H9 (cell line): ENCODE measurements at regions not wholly inside any gene's neighbourhood (a gene's known extent, or its start where the extent isn't known, plus 50 kb on each side); places are given as distances from the start of the nearest gene placed in this dataset.

Experiments
- DNase-seq: peaks from one replicate; pipeline ENCODE4 v3.0.0-alpha.2; 2017
- H2AFZ ChIP-seq: one replicate; pipeline ENCODE4 v1.6.1; 2013; ENCODE audit warnings: mild to moderate bottlenecking, low read length, control low read depth, moderate library complexity
- H2AK5ac ChIP-seq: 2 replicates; pipeline ENCODE4 v1.6.1; 2013; ENCODE audit warnings: low read length, control low read depth, mixed read lengths; ENCODE audit not compliant: insufficient read length
- H2BK120ac ChIP-seq: one replicate; pipeline ENCODE4 v1.6.1; 2013; ENCODE audit warnings: low read depth, mild to moderate bottlenecking, low read length, control low read depth, inconsistent platforms; ENCODE audit not compliant: poor library complexity, severe bottlenecking
- H2BK12ac ChIP-seq: 2 replicates; pipeline ENCODE4 v1.6.1; 2013; ENCODE audit warnings: low read length, control low read depth, mixed read lengths, low read depth; ENCODE audit not compliant: insufficient read length
- H2BK15ac ChIP-seq: 2 replicates; pipeline ENCODE4 v1.6.1; 2013; ENCODE audit warnings: low read depth, low read length, control low read depth
- H2BK20ac ChIP-seq: one replicate; pipeline ENCODE4 v1.6.1; 2013; ENCODE audit warnings: low read depth, mild to moderate bottlenecking, low read length, control low read depth, inconsistent platforms; ENCODE audit not compliant: poor library complexity, severe bottlenecking
- H2BK5ac ChIP-seq: 2 replicates; pipeline ENCODE4 v1.6.1; 2013; ENCODE audit warnings: low read length, control low read depth, mixed read lengths; ENCODE audit not compliant: insufficient read length
- H3K14ac ChIP-seq: 2 replicates; pipeline ENCODE4 v1.6.1; 2013; ENCODE audit warnings: low read length, control low read depth; ENCODE audit not compliant: insufficient read depth
- H3K18ac ChIP-seq: 2 replicates; pipeline ENCODE4 v1.6.1; 2013; ENCODE audit warnings: low read depth, mild to moderate bottlenecking, mixed read lengths, low read length, control low read depth; ENCODE audit not compliant: insufficient read length
- H3K23ac ChIP-seq: 2 replicates; pipeline ENCODE4 v1.6.1; 2013; ENCODE audit warnings: low read length, control low read depth, mixed read lengths, low read depth; ENCODE audit not compliant: insufficient read length
- H3K23me2 ChIP-seq: 2 replicates; pipeline ENCODE4 v1.6.1; 2013; ENCODE audit warnings: low read depth, mild to moderate bottlenecking, mixed read lengths, low read length, control low read depth; ENCODE audit not compliant: insufficient read length, poor library complexity, severe bottlenecking
- H3K27ac ChIP-seq: 2 replicates; pipeline ENCODE4 v1.5.1; 2013; ENCODE audit warnings: low read length, control low read depth, mixed read lengths, low read depth; ENCODE audit not compliant: insufficient read length
- H3K27me3 ChIP-seq: 2 replicates; pipeline ENCODE4 v1.6.1; 2013; ENCODE audit warnings: low read length, control low read depth, inconsistent platforms; ENCODE audit not compliant: insufficient read depth
- H3K4ac ChIP-seq: 2 replicates; pipeline ENCODE4 v1.6.1; 2013; ENCODE audit warnings: low read depth, mild to moderate bottlenecking, control low read depth, inconsistent platforms, low read length, moderate library complexity
- H3K4me1 ChIP-seq: 2 replicates; pipeline ENCODE4 v1.6.1; 2013; ENCODE audit warnings: low read length, control low read depth, inconsistent platforms; ENCODE audit not compliant: insufficient read depth
- H3K4me2 ChIP-seq: 2 replicates; pipeline ENCODE4 v1.6.1; 2013; ENCODE audit warnings: low read length, control low read depth, mixed read lengths; ENCODE audit not compliant: insufficient read length, insufficient read depth
- H3K56ac ChIP-seq: 2 replicates; pipeline ENCODE4 v1.6.1; 2013; ENCODE audit warnings: low read depth, mild to moderate bottlenecking, mixed read lengths, low read length, control low read depth; ENCODE audit not compliant: insufficient read length
- H3K79me1 ChIP-seq: 2 replicates; pipeline ENCODE4 v1.6.1; 2013; ENCODE audit warnings: low read depth, mild to moderate bottlenecking, moderate library complexity, low read length, control low read depth, inconsistent platforms; ENCODE audit not compliant: insufficient read depth, poor library complexity, severe bottlenecking
- H3K79me2 ChIP-seq: 2 replicates; pipeline ENCODE4 v1.6.1; 2013; ENCODE audit warnings: low read length, control low read depth, inconsistent platforms; ENCODE audit not compliant: insufficient read depth
- H3K9ac ChIP-seq: 2 replicates; pipeline ENCODE4 v1.6.1; 2013; ENCODE audit warnings: low read length, control low read depth, mixed read lengths; ENCODE audit not compliant: insufficient read length; ENCODE audit errors: extremely low read depth
- H3K9me3 ChIP-seq: one replicate; pipeline ENCODE4 v1.6.1; 2013; ENCODE audit warnings: low read depth, low read length, inconsistent platforms; ENCODE audit not compliant: control insufficient read depth
- H3T11ph ChIP-seq: one replicate; pipeline ENCODE4 v1.6.1; 2013; ENCODE audit warnings: mild to moderate bottlenecking, low read length, control low read depth, inconsistent platforms
- H4K20me1 ChIP-seq: one replicate; pipeline ENCODE4 v1.6.1; 2013; ENCODE audit not compliant: control insufficient read depth, insufficient read length, insufficient read depth
- H4K5ac ChIP-seq: 2 replicates; pipeline ENCODE4 v1.6.1; 2013; ENCODE audit warnings: low read depth, mild to moderate bottlenecking, mixed read lengths, low read length, control low read depth; ENCODE audit not compliant: insufficient read length
- H4K8ac ChIP-seq: replicated peaks from 2 replicates; pipeline ENCODE4 v1.6.1; 2013; ENCODE audit warnings: low read length, control low read depth, mixed read lengths, low read depth; ENCODE audit not compliant: insufficient read length
- H4K91ac ChIP-seq: 2 replicates; pipeline ENCODE4 v1.6.1; 2013; ENCODE audit warnings: low read depth, mild to moderate bottlenecking, moderate library complexity, mixed read lengths, low read length, control low read depth; ENCODE audit not compliant: insufficient read length
- H3K27ac Mint-ChIP-seq, 3 experiments: 2 replicates in 2 of 3; 3 replicates in 1 of 3; pipeline ENCODE4 v1.8.0; 2020 to 2021; ENCODE audit warnings: mixed read lengths in 3 of 3, mild to moderate bottlenecking in 1 of 3, moderate library complexity in 1 of 3
- H3K27me3 Mint-ChIP-seq: 2 replicates; pipeline ENCODE4 v1.8.0; 2021; ENCODE audit warnings: low read depth, mild to moderate bottlenecking, moderate library complexity, mixed read lengths
- H3K36me3 Mint-ChIP-seq, 3 experiments: 2 replicates in 2 of 3; 3 replicates in 1 of 3; pipeline ENCODE4 v1.8.0; 2020 to 2021; ENCODE audit warnings: low read depth in 3 of 3, mixed read lengths in 3 of 3; ENCODE audit not compliant: insufficient read depth in 1 of 3
- H3K4me1 Mint-ChIP-seq, 2 experiments: 2 replicates each; pipeline ENCODE4 v1.8.0; 2020; ENCODE audit warnings: mixed read lengths in 2 of 2
- H3K4me3 Mint-ChIP-seq, 2 experiments: 2 replicates in 1 of 2; 3 replicates in 1 of 2; pipeline ENCODE4 v1.8.0; 2020 to 2021; ENCODE audit warnings: mild to moderate bottlenecking in 2 of 2, mixed read lengths in 2 of 2, moderate library complexity in 1 of 2
- H3K9me3 Mint-ChIP-seq, 2 experiments: 2 replicates in 1 of 2; 3 replicates in 1 of 2; pipeline ENCODE4 v1.8.0; 2020; ENCODE audit warnings: mild to moderate bottlenecking in 2 of 2, mixed read lengths in 2 of 2, moderate library complexity in 1 of 2
- WGBS: extraction: QIAGEN DNeasy Blood & Tissue Kit; methylation state at CpG from one replicate; pipeline ENCODE4 v1.1.7; 2013; ENCODE audit warnings: missing lambda C conversion rate, low lambda C conversion rate, mixed read lengths; ENCODE audit not compliant: insufficient read length; ENCODE audit errors: extremely low coverage; 5-methylcytosine and 5-hydroxymethylcytosine counted together
- TF ChIP-seq, protein P1 (sequence below): fragments of 200-600 bp; sonication (generic); conservative IDR thresholded peaks from 3 replicates; pipeline ENCODE4 v1.8.0; 2021; ENCODE audit warnings: antibody characterized with exemption, mild to moderate bottlenecking

DNA sequence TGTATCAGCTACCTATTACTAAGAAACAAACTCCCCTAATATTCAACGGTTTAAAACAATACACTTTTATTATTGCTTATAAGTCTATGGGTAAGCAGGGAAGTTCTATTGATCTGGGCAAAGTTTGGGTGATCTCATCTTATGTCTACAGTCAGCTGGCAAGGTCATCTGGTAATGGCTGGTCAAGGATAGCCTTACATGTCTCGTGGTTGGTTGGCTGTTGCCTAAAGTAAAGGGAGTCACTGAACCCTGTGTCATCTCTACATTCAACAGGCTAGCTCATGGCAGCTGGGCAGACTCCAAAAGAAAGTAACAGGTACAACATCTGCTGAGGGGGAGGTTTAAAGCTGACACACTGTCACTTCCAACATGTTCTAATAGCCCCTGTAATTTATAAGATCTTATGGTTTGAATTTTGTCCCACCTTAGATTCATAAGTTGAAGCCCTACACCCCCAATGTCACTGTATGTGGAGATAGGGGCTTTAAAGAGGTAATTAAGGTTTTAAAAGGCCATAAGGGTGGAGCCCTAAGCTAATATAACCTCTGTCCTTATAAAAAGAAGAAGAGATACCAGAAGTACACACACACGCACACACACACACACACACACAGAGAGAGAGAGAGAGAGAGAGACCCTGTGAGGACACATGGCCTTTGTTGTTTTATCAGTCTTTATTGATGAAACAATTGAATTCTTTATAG lies 419.1 kb downstream of the NPIPA8 start:
- Histone ChIP-seq H4K5ac (no peak overlapping the region), H3T11ph (no peak overlapping the region), H3K9ac (no peak overlapping the region), H2BK12ac (no peak overlapping the region), H2AK5ac (no peak overlapping the region), H3K27me3 (no peaks in the 10 kb centered on the region), H3K18ac (no peak overlapping the region), H2BK5ac (no peak overlapping the region), H3K56ac (no peak overlapping the region), H2BK20ac (no peak overlapping the region), H3K4me2 (no peak overlapping the region), H4K91ac (no peak overlapping the region), H3K14ac (no peak overlapping the region), H3K4me1 (no peaks in the 10 kb centered on the region), H3K79me1 (no peaks in the 10 kb centered on the region), H2AFZ (no peak overlapping the region), H2BK15ac (no peak overlapping the region), H3K23ac (no peak overlapping the region), H3K27ac (no peak overlapping the region), H3K4ac (no peak overlapping the region), H3K79me2 (no peaks in the 10 kb centered on the region), H4K20me1 (no peaks in the 10 kb centered on the region), H2BK120ac (no peak overlapping the region), H3K9me3 (no peaks in the 10 kb centered on the region), H4K8ac (no peak overlapping the region), H3K23me2 (no peaks in the 10 kb centered on the region)
- Mint-ChIP-seq H3K4me3 (no peak overlapping the region), H3K27me3 (no peaks in the 10 kb centered on the region), H3K27ac (no peak overlapping the region), H3K4me1 (no peaks in the 10 kb centered on the region), H3K36me3 (peaks cover 0 to 37% (median 19%) of the 10 kb centered on the region in 3 experiments; a peak in 5 of 7 replicates), H3K9me3 (peaks cover 34 to 51% of the 10 kb centered on the region in 2 experiments)
- TF ChIP-seq, protein P1, sequence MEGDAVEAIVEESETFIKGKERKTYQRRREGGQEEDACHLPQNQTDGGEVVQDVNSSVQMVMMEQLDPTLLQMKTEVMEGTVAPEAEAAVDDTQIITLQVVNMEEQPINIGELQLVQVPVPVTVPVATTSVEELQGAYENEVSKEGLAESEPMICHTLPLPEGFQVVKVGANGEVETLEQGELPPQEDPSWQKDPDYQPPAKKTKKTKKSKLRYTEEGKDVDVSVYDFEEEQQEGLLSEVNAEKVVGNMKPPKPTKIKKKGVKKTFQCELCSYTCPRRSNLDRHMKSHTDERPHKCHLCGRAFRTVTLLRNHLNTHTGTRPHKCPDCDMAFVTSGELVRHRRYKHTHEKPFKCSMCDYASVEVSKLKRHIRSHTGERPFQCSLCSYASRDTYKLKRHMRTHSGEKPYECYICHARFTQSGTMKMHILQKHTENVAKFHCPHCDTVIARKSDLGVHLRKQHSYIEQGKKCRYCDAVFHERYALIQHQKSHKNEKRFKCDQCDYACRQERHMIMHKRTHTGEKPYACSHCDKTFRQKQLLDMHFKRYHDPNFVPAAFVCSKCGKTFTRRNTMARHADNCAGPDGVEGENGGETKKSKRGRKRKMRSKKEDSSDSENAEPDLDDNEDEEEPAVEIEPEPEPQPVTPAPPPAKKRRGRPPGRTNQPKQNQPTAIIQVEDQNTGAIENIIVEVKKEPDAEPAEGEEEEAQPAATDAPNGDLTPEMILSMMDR, result no peak
- WGBS, result no CpG with 5 or more reads among the region's 3 CpGs
- DNase-seq, result no peak
